Thyroid gland (tissue), 4 donors: ENCODE measurements at regions not wholly inside any gene's neighbourhood (a gene's known extent, or its start where the extent isn't known, plus 50 kb on each side); places are given as distances from the start of the nearest gene placed in this dataset.

ENCODE experiments used
- CTCF ChIP-seq, 6 experiments: fragments of 200-600 bp in 3 of 6; fragments of 450-650 bp in 3 of 6; sonication (generic) in 3 of 6; IDR thresholded peaks; one replicate each; pipeline ENCODE4 v1.5.1; 2016 to 2019; ENCODE audit warnings: antibody characterized with exemption in 6 of 6, mild to moderate bottlenecking in 2 of 6, inconsistent platforms in 1 of 6, moderate library complexity in 1 of 6
- POLR2A ChIP-seq, 2 donors: fragments of 450-650 bp; IDR thresholded peaks; one replicate each; pipeline ENCODE4 v1.6.1; 2017; ENCODE audit warnings: antibody characterized with exemption in 2 of 2, mild to moderate bottlenecking in 2 of 2, moderate library complexity in 1 of 2

- TF ChIP-seq CTCF (IDR thresholded peaks at IDR 0.05) (no peak), POLR2A (IDR thresholded peaks at IDR 0.05) (no peak)
These were observed 664.0 kb upstream of the PCDH7 start for GRCh38 chr4:30056016-30056766.
